ENCODE measurements at regions not wholly inside any gene's neighbourhood (a gene's known extent, or its start where the extent isn't known, plus 50 kb on each side); places are given as distances from the start of the nearest gene placed in this dataset.
"Not testable (repeated sequence)": the region's sequence is repeated elsewhere in the genome, so short reads cannot be mapped to it uniquely, and the experiment has no call there.

GRCh38 chr11:130551388-130551787 is 102.9 kb downstream of the ADAMTS15 start:
- no peak for DNase-seq

- DNase-seq: no peak
Observed at GRCh38 chr11:130553306-130553705, 104.9 kb downstream of the ADAMTS15 start.

GRCh38 chr11:130554241-130555055 is 106.0 kb downstream of the ADAMTS15 start:
- DNase-seq: no peak

- no peak for DNase-seq
Observed at GRCh38 chr11:130555251-130555841, 106.9 kb downstream of the ADAMTS15 start.

- DNase-seq: no peak
Observed at GRCh38 chr11:130560000-130560780, 111.7 kb downstream of the ADAMTS15 start.

GRCh38 chr11:130560781-130561109 is 112.3 kb downstream of the ADAMTS15 start:
- DNase-seq: no peak

- no peak for DNase-seq
Observed at GRCh38 chr11:130561441-130561881, 113.0 kb downstream of the ADAMTS15 start.

- no peak for DNase-seq
Observed at GRCh38 chr11:130562549-130562948, 114.1 kb downstream of the ADAMTS15 start.

- DNase-seq: not testable (repeated sequence)
Observed at GRCh38 chr11:130566360-130566759, 117.9 kb downstream of the ADAMTS15 start.

GRCh38 chr11:130571519-130571918 is 123.1 kb downstream of the ADAMTS15 start:
- no peak for DNase-seq

GRCh38 chr11:130571947-130572584 is 123.6 kb downstream of the ADAMTS15 start:
- DNase-seq: no peak

- no peak for DNase-seq
Observed at GRCh38 chr11:130573767-130574166, 125.3 kb downstream of the ADAMTS15 start.

- DNase-seq: no peak
Observed at GRCh38 chr11:130574740-130575139, 126.3 kb downstream of the ADAMTS15 start.

GRCh38 chr11:130576146-130576545 is 127.7 kb downstream of the ADAMTS15 start:
- DNase-seq: no peak

- DNase-seq: no peak
Observed at GRCh38 chr11:130578738-130579368, 130.4 kb downstream of the ADAMTS15 start.

- DNase-seq: peak; percentile 64
Observed at GRCh38 chr11:130580372-130580771, 131.9 kb downstream of the ADAMTS15 start.

- DNase-seq: no peak
Observed at GRCh38 chr11:130580891-130581492, 132.5 kb downstream of the ADAMTS15 start.

- no peak for DNase-seq
Observed at GRCh38 chr11:130581646-130582045, 133.2 kb downstream of the ADAMTS15 start.

GRCh38 chr11:130582176-130582575 is 133.7 kb downstream of the ADAMTS15 start:
- no peak for DNase-seq

GRCh38 chr11:130582981-130583380 is 134.5 kb downstream of the ADAMTS15 start:
- DNase-seq: no peak

GRCh38 chr11:130583801-130584211 is 135.4 kb downstream of the ADAMTS15 start:
- no peak for DNase-seq

GRCh38 chr11:130585545-130585944 is 137.1 kb downstream of the ADAMTS15 start:
- no peak for DNase-seq

Measured in occipital lobe (tissue), 1 donor.